ENCODE measurements at regions not wholly inside any gene's neighbourhood (a gene's known extent, or its start where the extent isn't known, plus 50 kb on each side); places are given as distances from the start of the nearest gene placed in this dataset.

DNA sequence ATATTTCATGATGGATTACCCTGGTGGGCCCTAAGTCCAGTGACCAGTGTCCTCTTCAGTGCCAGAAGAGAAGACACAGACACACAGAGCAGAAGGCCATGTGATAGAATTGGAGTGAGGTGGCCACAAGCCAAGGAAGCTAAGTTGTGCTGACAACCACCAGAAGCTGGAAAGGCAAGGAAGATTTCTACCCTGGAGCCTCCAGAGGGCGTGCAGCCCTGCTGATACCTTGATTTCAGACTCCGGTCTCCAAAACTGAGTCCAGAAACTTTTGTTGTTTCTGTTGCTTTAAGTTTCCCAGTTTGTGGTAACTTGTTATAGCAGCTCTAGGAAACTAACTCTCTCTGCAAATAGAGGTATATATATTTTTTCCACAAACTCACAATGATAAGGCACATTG is 396.6 kb upstream of the ASIC2 start:
- TF ChIP-seq, protein P1, sequence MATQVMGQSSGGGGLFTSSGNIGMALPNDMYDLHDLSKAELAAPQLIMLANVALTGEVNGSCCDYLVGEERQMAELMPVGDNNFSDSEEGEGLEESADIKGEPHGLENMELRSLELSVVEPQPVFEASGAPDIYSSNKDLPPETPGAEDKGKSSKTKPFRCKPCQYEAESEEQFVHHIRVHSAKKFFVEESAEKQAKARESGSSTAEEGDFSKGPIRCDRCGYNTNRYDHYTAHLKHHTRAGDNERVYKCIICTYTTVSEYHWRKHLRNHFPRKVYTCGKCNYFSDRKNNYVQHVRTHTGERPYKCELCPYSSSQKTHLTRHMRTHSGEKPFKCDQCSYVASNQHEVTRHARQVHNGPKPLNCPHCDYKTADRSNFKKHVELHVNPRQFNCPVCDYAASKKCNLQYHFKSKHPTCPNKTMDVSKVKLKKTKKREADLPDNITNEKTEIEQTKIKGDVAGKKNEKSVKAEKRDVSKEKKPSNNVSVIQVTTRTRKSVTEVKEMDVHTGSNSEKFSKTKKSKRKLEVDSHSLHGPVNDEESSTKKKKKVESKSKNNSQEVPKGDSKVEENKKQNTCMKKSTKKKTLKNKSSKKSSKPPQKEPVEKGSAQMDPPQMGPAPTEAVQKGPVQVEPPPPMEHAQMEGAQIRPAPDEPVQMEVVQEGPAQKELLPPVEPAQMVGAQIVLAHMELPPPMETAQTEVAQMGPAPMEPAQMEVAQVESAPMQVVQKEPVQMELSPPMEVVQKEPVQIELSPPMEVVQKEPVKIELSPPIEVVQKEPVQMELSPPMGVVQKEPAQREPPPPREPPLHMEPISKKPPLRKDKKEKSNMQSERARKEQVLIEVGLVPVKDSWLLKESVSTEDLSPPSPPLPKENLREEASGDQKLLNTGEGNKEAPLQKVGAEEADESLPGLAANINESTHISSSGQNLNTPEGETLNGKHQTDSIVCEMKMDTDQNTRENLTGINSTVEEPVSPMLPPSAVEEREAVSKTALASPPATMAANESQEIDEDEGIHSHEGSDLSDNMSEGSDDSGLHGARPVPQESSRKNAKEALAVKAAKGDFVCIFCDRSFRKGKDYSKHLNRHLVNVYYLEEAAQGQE (IDR thresholded peaks at IDR 0.05), result no peak
- TF ChIP-seq CTCF (IDR thresholded peaks at IDR 0.05; ENCODE audit: low read depth, low read length, missing input control) (no peak), RAD21 (IDR thresholded peaks at IDR 0.05) (no peak), TAF1 (conservative IDR thresholded peaks at IDR 0.05) (no peak), JUND (IDR thresholded peaks at IDR 0.05) (no peak), GABPA (IDR thresholded peaks at IDR 0.05 in 1 of 2, conservative IDR thresholded peaks at IDR 0.05 in 1 of 2) (no peak), EGR1 (IDR thresholded peaks at IDR 0.05; ENCODE audit: low read depth in 2 of 2) (no peak), YY1 (IDR thresholded peaks at IDR 0.05) (no peak), FOXA1 (IDR thresholded peaks at IDR 0.05) (no peak)
- TF ChIP-seq, protein P2, sequence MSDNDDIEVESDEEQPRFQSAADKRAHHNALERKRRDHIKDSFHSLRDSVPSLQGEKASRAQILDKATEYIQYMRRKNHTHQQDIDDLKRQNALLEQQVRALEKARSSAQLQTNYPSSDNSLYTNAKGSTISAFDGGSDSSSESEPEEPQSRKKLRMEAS (IDR thresholded peaks at IDR 0.05), result no peak

Data from liver (tissue), 3 donors.